GM23338 (cell line): ENCODE measurements at regions not wholly inside any gene's neighbourhood (a gene's known extent, or its start where the extent isn't known, plus 50 kb on each side); places are given as distances from the start of the nearest gene placed in this dataset.

ENCODE experiments used
- CREB1 ChIP-seq: fragments of 250-450 bp; sonication (Bioruptor Pico); IDR thresholded peaks from 2 replicates; pipeline ENCODE4 v1.5.0; 2020; ENCODE audit warnings: low read depth, mild to moderate bottlenecking, moderate library complexity
- CTCF ChIP-seq, 2 experiments: fragments of 200-600 bp in 1 of 2; sonication (generic) in 1 of 2; conservative IDR thresholded peaks; 2 replicates each; pipeline versions ENCODE4 v1.5.1 to v1.6.1; 2016 to 2017; ENCODE audit warnings: antibody characterized with exemption in 2 of 2, low read depth in 2 of 2, mild to moderate bottlenecking in 2 of 2, moderate library complexity in 1 of 2
- ETS1 ChIP-seq: IDR thresholded peaks from 2 replicates; pipeline ENCODE4 v1.6.1; 2016; ENCODE audit warnings: antibody characterized with exemption
- EZH2 ChIP-seq: fragments of 200-600 bp; sonication (generic); IDR thresholded peaks from one replicate; pipeline ENCODE4 v1.8.0; 2017; ENCODE audit warnings: antibody characterized with exemption, mild to moderate bottlenecking, low read depth; ENCODE audit not compliant: unreplicated experiment
- EZH2phosphoT487 ChIP-seq: fragments of 200-600 bp; sonication (generic); IDR thresholded peaks from one replicate; pipeline ENCODE4 v1.8.1; 2018; ENCODE audit warnings: antibody characterized with exemption; ENCODE audit not compliant: unreplicated experiment
- NANOG ChIP-seq: IDR thresholded peaks from 2 replicates; pipeline ENCODE4 v1.6.1; 2016; ENCODE audit warnings: antibody characterized with exemption, borderline replicate concordance
- POLR2AphosphoS5 ChIP-seq: IDR thresholded peaks from 2 replicates; pipeline ENCODE4 v1.6.1; 2016; ENCODE audit warnings: antibody characterized with exemption, low read depth
- REST ChIP-seq: IDR thresholded peaks from one replicate; pipeline ENCODE4 v1.6.1; 2018; ENCODE audit warnings: antibody characterized with exemption; ENCODE audit not compliant: unreplicated experiment
- ZNF114 ChIP-seq: fragments of 250-450 bp; sonication (Bioruptor Pico); IDR thresholded peaks from 2 replicates; pipeline ENCODE4 v1.5.0; 2020; ENCODE audit warnings: mild to moderate bottlenecking, moderate library complexity
- ZNF462 ChIP-seq: fragments of 250-450 bp; sonication (Bioruptor Pico); IDR thresholded peaks from 2 replicates; pipeline ENCODE4 v1.5.0; 2020; ENCODE audit warnings: mild to moderate bottlenecking, moderate library complexity

- TF ChIP-seq EZH2 = no peak
- no peak for TF ChIP-seq CTCF (conservative IDR thresholded peaks at IDR 0.05; ENCODE audit: low read depth in 2 of 2)
- TF ChIP-seq POLR2AphosphoS5 = no peak
- no peak for TF ChIP-seq REST
- no peak for TF ChIP-seq CREB1 (CRISPR knock-in tag)
- no peak for TF ChIP-seq NANOG
- no peak for TF ChIP-seq ZNF114 (CRISPR knock-in tag)
- no peak for TF ChIP-seq EZH2phosphoT487
- TF ChIP-seq ETS1 = no peak
- TF ChIP-seq ZNF462 (CRISPR knock-in tag) = no peak
These were observed 247.7 kb downstream of the MIAT start for GRCh38 chr22:26905076-26905475.
